22Rv1 (cell line): ENCODE measurements at regions not wholly inside any gene's neighbourhood (a gene's known extent, or its start where the extent isn't known, plus 50 kb on each side); places are given as distances from the start of the nearest gene placed in this dataset.

Source experiments
- ZFX ChIP-seq: fragments of 450-650 bp; IDR thresholded peaks from 2 replicates; pipeline ENCODE4 v1.6.1; 2017; ENCODE audit warnings: antibody characterized with exemption, borderline replicate concordance
- TF ChIP-seq, protein P1 (sequence below): fragments of 450-650 bp; IDR thresholded peaks from 2 replicates; pipeline ENCODE4 v1.5.1; 2017; ENCODE audit warnings: mild to moderate bottlenecking

DNA sequence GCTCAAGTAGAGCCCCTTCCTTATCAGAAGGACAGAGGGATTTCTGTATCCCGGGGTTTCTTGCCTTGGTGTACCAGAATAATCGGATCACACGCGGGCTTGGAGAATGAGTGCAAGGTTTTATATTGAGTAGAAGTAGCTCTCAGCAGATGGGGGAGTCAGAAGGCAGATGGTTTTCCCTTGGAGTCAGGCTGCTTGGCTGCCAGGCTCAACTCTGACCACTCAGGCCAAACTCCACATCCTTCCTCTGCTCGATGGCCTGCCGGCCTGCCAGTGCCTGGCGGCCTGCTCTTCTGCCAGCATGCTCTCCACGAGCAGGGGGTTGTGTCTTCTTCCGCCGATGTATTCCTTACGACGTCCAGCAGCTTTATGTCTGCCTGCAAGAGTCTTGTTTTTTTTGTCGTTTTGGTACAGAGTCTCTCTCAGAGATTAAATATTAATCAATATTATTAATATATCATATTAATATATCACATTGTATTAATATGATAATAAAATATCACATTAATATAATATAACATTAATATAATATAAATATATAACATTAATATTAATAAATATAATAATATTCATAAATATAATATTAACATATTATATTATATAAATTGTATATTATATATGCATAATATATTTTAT, 229.2 kb upstream of the WSCD1 start:
- TF ChIP-seq, protein P1, sequence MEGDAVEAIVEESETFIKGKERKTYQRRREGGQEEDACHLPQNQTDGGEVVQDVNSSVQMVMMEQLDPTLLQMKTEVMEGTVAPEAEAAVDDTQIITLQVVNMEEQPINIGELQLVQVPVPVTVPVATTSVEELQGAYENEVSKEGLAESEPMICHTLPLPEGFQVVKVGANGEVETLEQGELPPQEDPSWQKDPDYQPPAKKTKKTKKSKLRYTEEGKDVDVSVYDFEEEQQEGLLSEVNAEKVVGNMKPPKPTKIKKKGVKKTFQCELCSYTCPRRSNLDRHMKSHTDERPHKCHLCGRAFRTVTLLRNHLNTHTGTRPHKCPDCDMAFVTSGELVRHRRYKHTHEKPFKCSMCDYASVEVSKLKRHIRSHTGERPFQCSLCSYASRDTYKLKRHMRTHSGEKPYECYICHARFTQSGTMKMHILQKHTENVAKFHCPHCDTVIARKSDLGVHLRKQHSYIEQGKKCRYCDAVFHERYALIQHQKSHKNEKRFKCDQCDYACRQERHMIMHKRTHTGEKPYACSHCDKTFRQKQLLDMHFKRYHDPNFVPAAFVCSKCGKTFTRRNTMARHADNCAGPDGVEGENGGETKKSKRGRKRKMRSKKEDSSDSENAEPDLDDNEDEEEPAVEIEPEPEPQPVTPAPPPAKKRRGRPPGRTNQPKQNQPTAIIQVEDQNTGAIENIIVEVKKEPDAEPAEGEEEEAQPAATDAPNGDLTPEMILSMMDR, result no peak
- TF ChIP-seq ZFX, result no peak
